ENCODE measurements at regions not wholly inside any gene's neighbourhood (a gene's known extent, or its start where the extent isn't known, plus 50 kb on each side); places are given as distances from the start of the nearest gene placed in this dataset.

DNA sequence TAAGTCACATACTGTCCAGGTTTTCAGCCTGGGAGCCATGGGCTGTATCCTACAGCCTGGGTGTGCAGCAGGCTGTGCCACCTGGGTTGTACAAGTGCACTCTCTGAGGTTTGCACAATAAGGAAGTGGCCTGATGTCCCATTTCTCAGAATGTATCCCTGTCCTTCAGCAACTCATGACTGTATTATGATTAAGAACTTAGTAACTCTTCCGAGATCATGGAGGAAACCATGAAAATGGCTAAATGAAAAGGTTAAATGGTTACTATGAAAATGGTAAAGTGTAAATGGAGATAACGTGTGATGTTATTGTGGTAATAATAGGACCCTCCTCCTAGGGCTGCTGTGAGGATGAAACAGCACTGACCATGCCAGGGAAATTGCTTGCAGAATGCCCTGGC is 227.6 kb downstream of the ANKRD60 start:
- TF ChIP-seq POLR2A (IDR thresholded peaks at IDR 0.05; ENCODE audit: low read length) (no peak), MAZ (IDR thresholded peaks at IDR 0.05; ENCODE audit: borderline replicate concordance, low read depth, low read length) (no peak), RCOR1 (IDR thresholded peaks at IDR 0.05; ENCODE audit: low read depth, low read length) (no peak), MYC (IDR thresholded peaks at IDR 0.05; ENCODE audit: borderline replicate concordance, low read length) (no peak), CEBPB (IDR thresholded peaks at IDR 0.05) (no peak), GATA3 (IDR thresholded peaks at IDR 0.05; ENCODE audit: borderline replicate concordance) (no peak), CHD4 (IDR thresholded peaks at IDR 0.05; ENCODE audit: borderline replicate concordance) (no peak)
- TF ChIP-seq, protein P1, sequence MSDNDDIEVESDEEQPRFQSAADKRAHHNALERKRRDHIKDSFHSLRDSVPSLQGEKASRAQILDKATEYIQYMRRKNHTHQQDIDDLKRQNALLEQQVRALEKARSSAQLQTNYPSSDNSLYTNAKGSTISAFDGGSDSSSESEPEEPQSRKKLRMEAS (IDR thresholded peaks at IDR 0.05), result no peak
- TF ChIP-seq, protein P2, sequence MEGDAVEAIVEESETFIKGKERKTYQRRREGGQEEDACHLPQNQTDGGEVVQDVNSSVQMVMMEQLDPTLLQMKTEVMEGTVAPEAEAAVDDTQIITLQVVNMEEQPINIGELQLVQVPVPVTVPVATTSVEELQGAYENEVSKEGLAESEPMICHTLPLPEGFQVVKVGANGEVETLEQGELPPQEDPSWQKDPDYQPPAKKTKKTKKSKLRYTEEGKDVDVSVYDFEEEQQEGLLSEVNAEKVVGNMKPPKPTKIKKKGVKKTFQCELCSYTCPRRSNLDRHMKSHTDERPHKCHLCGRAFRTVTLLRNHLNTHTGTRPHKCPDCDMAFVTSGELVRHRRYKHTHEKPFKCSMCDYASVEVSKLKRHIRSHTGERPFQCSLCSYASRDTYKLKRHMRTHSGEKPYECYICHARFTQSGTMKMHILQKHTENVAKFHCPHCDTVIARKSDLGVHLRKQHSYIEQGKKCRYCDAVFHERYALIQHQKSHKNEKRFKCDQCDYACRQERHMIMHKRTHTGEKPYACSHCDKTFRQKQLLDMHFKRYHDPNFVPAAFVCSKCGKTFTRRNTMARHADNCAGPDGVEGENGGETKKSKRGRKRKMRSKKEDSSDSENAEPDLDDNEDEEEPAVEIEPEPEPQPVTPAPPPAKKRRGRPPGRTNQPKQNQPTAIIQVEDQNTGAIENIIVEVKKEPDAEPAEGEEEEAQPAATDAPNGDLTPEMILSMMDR (IDR thresholded peaks at IDR 0.05), result no peak
- TF ChIP-seq, protein P3, sequence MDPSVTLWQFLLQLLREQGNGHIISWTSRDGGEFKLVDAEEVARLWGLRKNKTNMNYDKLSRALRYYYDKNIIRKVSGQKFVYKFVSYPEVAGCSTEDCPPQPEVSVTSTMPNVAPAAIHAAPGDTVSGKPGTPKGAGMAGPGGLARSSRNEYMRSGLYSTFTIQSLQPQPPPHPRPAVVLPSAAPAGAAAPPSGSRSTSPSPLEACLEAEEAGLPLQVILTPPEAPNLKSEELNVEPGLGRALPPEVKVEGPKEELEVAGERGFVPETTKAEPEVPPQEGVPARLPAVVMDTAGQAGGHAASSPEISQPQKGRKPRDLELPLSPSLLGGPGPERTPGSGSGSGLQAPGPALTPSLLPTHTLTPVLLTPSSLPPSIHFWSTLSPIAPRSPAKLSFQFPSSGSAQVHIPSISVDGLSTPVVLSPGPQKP (IDR thresholded peaks at IDR 0.05; ENCODE audit: low read depth, low read length), result no peak

Measured in A549 (cell line).